ENCODE measurements at regions not wholly inside any gene's neighbourhood (a gene's known extent, or its start where the extent isn't known, plus 50 kb on each side); places are given as distances from the start of the nearest gene placed in this dataset.

- no peak overlapping the region for H3K4me3 ChIP-seq (ENCODE audit: low read length)
- TF ChIP-seq, protein P1, sequence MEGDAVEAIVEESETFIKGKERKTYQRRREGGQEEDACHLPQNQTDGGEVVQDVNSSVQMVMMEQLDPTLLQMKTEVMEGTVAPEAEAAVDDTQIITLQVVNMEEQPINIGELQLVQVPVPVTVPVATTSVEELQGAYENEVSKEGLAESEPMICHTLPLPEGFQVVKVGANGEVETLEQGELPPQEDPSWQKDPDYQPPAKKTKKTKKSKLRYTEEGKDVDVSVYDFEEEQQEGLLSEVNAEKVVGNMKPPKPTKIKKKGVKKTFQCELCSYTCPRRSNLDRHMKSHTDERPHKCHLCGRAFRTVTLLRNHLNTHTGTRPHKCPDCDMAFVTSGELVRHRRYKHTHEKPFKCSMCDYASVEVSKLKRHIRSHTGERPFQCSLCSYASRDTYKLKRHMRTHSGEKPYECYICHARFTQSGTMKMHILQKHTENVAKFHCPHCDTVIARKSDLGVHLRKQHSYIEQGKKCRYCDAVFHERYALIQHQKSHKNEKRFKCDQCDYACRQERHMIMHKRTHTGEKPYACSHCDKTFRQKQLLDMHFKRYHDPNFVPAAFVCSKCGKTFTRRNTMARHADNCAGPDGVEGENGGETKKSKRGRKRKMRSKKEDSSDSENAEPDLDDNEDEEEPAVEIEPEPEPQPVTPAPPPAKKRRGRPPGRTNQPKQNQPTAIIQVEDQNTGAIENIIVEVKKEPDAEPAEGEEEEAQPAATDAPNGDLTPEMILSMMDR (conservative IDR thresholded peaks at IDR 0.05; ENCODE audit: low read depth, low read length) = no peak
- DNase-seq (ENCODE audit: low read depth) = no peak
Observed at GRCh38 chr3:150023239-150023636, 52.5 kb upstream of the PFN2 start.

DNA sequence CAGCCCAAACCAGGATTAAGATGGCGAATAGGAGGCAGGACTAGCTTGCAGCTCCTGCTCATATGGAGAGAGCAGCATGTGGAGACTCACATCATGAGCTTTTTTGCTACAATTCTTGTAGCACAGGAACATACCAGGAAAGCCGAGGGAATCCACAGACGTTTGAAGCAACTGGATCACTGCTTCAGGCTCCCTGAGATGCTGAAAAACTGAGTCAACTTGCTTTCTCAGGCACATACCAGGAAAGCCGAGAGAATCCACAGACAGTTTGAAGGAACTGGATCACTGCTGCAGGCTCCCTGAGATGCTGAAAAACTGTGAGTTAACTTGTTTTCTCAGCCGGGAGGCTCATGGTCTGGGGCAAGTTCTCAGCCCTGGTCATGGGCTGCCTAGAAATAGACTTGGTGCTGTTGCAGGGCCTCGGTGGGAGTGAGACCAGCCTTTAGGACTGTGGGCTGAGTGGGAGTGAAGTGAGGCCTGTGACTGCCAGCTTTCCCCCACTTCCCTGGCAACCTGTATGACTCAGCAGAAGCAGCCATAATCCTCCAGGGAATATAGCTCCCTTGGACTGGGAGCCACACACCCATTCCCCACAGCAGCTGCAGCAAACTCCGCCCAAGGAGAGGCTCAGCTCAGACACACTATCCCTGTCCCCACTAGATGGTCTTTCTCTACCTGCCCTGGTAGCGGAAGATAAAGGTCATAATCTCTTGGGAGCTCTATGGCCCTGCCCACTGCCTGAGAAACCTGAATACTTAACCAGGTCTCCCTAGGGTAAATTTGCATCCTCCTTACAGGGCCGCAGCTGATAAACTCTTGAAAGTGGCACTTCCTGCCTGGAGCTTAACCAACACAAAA, 51.9 kb upstream of the PFN2 start:
- DNase-seq (ENCODE audit: low read depth) = peak; percentile 35
- no peak overlapping the region for H3K4me3 ChIP-seq (ENCODE audit: low read length)
- TF ChIP-seq, protein P1 (conservative IDR thresholded peaks at IDR 0.05; ENCODE audit: low read depth, low read length) = no peak

GRCh38 chr3:150020527-150020926, 49.8 kb upstream of the PFN2 start:
- TF ChIP-seq, protein P1 (conservative IDR thresholded peaks at IDR 0.05; ENCODE audit: low read depth, low read length) = no peak
- DNase-seq (ENCODE audit: low read depth) = no peak
- H3K4me3 ChIP-seq (ENCODE audit: low read length) = no peak overlapping the region
